PC-9 (cell line): ENCODE measurements at regions not wholly inside any gene's neighbourhood (a gene's known extent, or its start where the extent isn't known, plus 50 kb on each side); places are given as distances from the start of the nearest gene placed in this dataset.

Experiments used
- CTCF ChIP-seq: fragments of 200-600 bp; sonication (generic); conservative IDR thresholded peaks from 2 replicates; pipeline ENCODE4 v1.6.1; 2017; ENCODE audit warnings: mixed run types, antibody characterized with exemption, mild to moderate bottlenecking, moderate library complexity
- EZH2 ChIP-seq: fragments of 200-600 bp; sonication (generic); IDR thresholded peaks from 2 replicates; pipeline ENCODE4 v1.8.0; 2017; ENCODE audit warnings: antibody characterized with exemption, low read depth

GRCh38 chr2:228722311-228722710 lies 540.8 kb upstream of the SPHKAP start:
- TF ChIP-seq CTCF (no peak), EZH2 (no peak)
